NCI-H1694 (cell line): ENCODE measurements at regions not wholly inside any gene's neighbourhood (a gene's known extent, or its start where the extent isn't known, plus 50 kb on each side); places are given as distances from the start of the nearest gene placed in this dataset.

ENCODE experiments used
- DNase-seq: peaks from one replicate; lab custom pipeline; 2025; lab: John Stamatoyannopoulos, UW

DNA sequence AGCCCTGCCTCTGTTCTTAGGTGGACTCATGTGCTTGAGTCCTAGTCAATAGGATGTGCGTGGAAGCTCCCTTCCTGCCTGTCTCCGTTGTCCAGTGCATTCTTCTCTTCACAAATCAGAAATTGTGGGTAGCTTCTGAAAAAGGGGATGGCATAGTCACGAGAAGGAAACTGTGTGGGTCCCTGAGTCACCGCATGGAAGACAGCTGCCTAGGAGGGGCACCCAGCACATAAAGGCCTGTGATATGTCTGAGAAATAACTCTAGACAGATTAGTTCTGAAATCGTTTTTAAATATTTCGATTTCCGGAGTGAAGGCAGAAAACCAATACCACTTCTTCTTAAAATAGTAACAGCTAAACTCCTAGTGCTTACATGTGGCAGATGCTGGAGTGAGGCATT lies 974.4 kb downstream of the BCL11B start:
- DNase-seq, result no peak

DNA sequence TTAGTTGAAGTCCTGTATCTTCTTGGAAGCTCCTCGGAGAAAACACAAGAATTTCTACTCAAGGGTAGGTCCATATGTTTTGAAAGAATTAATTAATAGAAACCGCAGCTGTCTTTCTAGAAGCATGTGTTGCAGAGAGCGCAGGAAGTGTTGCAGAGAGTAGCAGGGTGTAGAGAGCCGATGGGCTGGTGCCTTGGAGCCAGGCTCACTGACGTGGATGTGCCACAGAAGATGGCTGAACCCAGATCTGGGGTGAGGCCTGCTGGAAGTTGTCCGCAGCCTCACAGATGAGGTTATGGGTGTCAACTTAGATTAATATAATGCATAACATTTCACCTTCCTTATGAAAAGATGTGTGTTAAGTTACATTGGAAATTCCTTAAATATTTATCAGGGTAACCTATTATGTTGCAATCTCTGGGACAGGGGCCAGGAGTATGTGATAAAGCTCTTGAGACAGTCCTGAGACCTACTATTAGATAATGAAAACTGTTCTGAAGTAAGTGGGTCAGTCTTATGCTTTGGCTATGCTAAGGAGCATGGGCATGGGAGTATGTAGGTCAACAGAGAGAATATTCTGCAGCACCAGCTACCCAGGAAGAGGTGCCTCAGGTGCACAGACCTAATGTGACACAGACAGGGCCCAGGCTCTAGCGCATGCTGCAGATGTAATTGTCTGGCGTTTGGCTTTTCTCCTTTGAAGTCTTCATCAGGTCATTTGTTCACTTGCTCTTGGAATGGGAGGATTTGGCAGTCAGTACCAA lies 973.3 kb downstream of the BCL11B start:
- no peak for DNase-seq

DNA sequence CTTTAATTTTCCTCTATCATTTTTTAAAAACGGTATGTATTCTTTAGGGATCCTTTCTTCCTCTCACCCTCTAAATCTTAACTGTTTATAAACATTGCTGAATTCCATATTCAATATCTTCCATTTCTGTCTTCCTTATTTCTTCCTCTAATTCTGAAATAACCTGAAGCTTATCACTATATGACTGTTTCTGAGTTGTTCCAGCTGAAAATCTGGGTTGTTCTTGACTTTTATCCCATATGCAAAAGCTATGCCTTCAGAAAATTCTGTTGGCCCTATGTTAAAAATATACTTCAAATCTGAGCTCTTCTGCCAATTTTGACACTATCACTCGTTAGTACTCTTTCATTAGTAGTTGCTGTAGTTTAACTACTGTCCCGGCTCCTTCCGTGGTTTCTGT lies 970.3 kb downstream of the BCL11B start:
- no peak for DNase-seq

DNA sequence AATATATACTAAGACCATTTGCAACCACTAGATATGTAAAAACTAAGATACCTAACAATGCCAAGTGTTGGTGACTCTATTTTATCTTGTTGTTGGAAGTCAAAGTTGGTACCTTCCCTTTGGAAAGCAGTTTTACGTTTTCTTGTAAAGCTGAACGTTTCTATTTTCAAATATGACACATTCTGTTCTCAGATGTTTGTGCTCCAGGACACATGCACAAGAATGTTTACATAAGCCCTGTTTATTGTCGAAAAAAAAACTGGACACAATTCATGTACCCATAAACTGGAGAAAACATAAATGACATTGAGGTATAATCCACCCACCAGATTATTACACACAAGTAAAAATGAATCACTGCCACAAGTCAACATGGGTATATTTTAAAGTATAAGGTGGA lies 967.4 kb downstream of the BCL11B start:
- DNase-seq, result no peak

DNA sequence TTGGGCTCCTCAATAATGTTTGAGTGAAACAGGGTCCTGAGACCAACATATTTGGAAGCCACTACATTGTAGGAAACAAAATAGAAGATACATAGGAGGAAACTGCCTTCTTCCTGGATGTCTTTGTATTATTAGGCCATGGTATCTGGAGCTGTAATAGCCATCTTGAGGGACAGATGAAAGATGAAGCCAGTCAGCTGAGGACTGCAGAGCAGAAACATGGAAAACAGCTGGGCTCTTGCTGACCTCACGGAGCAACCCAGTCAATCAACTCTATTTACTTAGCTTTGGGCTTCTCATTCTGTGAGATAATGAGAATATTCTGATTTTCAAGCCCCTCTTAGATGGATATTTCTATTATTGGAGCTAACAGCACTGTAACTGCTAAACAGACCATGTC lies 962.4 kb downstream of the BCL11B start:
- DNase-seq, result no peak

DNA sequence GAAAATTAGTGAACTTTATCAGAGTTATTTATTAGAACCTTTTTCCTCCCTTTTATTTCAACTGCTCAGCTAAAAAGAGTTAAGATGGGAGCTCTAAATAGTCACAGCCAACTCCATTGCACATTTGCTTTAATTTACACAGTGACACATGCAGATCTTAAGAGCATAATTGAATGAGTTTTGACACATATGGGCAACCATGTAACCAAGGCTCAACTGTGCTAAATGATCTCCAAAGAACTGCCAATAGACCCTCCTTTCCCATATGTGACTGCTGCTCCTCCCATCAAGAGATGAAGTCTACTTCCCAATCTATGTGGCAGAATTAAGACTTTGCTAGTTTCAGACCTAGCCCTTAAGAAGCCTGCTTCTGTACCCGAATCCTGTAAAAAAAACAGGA lies 960.0 kb downstream of the BCL11B start:
- no peak for DNase-seq

DNA sequence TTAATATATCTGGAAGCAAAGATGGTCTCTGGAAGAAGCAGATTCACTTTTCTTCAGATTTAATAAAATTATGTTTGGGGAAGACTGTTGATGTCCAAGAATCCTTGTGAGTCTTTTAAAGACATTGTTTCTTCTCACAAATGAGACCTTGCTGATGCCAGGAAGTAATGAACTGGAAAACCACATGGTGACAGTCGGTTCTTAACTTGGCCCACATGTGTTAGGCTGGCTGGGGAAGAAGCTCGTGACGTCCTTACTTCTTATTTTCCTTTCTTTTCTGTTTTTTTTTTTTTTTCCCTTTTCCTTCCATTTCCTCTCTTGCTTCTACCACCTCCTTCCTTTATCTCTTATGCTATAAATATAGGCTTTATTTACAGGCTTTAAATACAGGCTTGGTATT lies 950.2 kb downstream of the BCL11B start:
- no peak for DNase-seq

DNA sequence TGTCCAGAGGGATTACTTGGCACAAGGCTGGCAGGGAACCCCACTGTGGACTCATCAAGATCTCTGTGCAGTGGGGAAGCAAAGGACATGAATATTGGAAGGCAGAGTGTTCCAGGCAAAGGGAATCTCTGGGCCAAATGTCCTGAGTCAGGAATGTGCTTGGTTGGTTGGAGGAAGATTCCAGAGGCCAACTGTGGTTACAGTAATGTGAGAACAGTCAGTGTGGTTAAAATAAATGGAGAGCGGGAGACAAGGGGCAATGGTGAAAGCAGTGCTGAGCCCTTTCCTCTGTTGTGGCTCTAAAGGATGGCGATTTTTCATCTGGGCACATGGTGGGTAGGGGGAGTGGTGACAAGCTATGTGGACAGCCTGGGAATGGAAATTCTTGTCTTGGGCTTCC lies 948.2 kb downstream of the BCL11B start:
- no peak for DNase-seq

DNA sequence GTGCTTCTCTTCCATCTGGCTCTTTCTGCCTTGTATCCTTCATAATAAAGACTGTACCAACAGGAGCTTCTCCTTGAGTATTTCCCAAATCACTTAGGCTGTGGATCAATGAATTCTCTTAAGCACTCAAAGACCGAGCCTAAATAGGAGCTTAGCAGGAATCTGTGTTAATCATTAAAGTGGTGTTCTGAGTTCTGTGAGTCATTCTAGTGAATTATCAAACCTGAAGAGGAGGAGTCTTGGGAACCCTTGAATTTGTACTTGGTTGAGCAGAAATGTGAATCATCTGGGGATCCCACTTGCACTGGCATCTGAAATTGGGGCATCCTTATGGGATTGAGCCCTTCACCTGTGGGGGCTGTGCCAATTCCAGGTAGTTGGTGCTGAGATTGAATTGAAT lies 946.2 kb downstream of the BCL11B start:
- DNase-seq, result no peak

DNA sequence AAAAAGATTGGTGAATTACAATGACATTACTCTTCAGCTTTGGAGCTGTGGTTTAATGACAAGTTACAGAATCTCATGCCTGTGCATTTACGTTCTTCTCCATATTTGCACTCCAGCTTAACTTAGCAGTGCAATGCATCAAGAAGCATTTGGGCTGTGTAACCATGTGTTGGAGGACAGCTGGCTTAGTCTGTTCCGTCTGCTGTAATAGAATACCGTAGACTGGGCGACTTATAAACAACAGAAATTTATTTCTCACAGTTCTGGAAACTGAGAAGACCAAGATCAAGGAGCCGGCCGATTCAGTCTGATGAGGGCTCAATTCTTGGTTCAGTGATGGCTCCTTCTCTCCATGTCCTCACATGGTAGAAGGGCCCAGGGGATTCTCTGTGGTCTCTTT lies 943.5 kb downstream of the BCL11B start:
- DNase-seq, result no peak

DNA sequence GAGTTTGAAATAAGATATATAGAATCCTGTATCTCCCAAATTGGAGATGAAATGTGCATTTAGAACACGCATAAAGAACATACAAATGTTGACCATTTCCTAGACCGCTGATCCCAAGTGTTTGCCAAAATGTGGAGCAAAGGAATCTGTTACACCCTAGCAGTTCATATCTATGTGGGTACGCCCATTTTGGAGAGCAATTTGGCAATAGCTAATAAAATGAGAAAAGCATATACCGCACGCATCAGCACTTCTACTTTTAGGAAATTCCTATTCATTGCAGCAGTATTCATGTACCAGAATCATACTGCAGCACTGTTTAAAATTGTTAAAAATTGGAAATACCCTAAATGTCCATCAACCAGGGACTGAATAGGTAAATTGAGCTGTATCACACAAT lies 937.8 kb downstream of the BCL11B start:
- no peak for DNase-seq

DNA sequence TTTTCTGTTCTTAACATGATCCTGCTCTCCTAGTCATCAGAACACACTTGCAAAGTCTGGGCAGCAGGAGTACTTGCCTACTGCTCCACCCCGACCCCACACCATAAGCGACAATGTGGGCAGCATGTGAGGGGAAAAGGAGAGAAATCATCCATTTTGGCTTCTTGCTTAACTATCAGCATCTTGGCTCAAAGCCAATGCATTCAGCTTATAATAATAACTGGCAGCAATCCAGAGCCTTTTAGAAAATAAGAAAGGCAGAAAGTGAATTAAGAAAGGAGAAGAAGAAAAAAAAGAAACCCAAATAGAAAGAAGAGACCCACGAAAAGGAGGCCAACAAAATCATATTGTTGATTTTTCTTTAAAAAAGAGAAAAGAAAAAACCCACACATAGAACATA lies 930.8 kb downstream of the BCL11B start:
- DNase-seq, result no peak

DNA sequence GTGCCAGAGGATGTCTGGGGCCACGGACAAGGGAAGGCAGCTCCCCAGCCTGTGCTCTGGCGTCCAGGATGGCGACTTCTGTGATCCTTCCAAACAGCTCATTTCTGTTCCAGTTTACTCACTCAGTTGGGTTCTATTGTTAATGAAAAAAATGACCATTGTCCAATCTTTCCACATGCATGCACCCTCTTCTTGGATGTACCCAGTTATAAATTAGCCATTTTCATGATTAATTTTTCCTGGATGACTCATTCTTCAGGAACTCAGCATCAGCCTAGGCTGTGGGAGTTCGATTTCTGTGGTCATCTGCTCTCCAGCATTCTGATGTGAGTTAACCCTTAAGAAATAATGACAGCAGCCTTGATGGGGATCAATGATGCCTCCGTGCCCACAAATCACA lies 926.8 kb downstream of the BCL11B start:
- DNase-seq, result no peak

DNA sequence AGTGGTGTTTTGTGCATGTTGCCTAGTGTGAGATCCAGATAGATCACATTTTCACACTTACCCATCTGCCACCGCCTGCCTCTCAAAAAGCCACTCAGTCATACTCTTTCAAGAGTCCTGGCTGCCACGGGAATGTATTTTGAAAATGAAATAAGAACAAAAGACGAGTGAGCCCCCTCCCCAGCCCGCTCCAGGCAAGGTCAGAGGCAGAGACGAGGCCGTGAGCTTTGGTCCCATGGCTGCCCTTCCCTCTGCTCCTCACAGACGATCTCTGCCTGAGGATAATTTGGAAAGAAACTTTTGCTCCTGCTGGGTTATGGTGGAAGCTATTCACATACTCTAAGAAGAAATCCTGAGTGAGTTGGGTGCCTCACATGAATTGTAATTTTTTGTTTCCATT lies 924.3 kb downstream of the BCL11B start:
- no peak for DNase-seq

DNA sequence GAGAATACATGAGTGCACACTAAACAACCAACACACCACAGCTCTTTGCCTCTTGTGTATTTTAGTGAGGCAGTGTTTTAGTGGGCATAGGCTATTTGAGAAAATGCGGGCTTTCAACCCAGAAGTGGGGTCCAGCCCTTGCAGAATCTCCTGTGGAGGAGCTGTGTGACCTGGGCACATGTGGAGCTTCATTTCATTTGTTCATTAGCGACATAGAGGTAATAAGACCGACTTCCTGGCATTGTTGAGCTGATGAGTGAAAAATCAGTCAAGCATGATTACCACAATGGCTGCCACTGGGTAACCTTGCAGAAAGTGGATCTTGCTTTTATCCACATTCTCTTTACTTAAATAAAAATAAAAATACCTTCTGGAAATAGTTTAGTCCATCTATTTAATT lies 923.5 kb downstream of the BCL11B start:
- no peak for DNase-seq

DNA sequence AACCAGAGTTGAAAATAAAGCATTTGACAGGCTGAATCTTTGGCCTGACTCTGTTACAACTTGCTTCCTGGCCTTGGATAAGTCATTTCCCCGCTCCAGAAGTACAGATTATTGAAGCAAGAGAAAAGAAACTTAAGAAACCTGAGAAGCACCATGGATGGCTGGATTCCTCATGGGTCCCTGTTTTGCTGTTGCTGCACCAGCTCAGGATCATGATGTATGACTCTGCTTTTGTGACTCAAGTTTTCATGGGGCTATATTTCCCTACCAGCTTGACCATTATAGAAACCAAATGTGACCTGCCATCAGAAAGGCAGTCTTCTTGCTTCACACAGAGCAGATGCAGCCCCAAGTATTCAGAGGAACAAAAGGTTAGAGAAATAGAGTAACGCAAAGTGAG lies 921.8 kb downstream of the BCL11B start:
- DNase-seq, result no peak

DNA sequence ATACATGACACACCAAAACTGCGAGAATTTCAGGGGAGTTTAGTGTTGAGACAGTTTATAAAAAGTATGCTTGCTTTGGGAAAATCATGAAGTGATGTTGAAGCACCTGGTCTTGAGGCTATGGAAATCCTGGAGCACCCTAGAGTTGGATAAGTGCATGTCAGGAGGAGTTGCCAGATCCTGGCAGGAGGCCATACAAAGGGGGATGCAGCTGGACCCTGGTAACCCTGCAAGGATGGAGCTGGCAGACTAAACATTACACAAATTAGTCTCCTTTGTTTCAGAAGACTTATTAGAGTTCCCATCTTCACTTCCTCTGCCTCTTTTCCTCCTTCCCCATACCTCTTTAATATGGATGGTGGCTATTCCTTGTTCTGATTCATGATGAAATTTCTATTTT lies 907.0 kb downstream of the BCL11B start:
- DNase-seq, result no peak

DNA sequence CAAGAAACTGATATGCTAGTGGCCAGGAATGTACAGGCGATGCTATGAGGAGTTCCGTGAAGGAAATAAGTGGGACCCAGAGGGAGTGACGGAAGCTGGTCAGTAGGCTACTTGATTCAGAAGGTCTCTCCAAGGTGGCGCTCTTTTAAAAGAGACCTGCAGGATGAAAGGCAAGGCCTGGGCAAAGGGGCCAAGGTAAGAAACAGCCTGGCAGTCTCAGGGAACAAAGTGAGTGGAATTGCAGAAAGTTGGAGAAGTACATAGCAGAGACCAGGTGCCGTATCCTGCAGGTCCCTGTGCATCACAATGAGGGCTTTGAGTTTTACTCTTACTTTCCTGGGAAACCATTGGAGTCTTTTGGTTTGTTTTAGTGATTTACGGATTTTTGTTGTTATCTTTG lies 905.6 kb downstream of the BCL11B start:
- no peak for DNase-seq

DNA sequence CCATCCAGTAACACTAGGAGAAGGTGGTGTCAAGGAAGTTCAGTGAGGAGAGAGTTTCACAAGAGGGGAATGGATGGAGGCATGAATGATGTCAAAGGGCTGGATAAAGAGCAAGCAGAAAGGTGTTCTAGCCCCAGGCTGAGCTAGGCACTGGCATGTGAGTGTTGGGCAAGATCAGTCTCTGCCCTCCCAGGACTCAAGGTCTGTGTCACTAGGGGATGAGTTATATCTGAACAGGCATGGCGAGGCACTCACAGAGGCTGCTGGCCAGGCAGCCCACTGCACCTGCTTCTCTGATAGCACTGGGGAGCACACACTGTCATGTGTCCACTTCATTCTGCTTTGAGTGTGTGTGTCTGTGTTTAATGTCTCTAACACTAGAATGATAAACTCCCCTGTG lies 903.8 kb downstream of the BCL11B start:
- no peak for DNase-seq

DNA sequence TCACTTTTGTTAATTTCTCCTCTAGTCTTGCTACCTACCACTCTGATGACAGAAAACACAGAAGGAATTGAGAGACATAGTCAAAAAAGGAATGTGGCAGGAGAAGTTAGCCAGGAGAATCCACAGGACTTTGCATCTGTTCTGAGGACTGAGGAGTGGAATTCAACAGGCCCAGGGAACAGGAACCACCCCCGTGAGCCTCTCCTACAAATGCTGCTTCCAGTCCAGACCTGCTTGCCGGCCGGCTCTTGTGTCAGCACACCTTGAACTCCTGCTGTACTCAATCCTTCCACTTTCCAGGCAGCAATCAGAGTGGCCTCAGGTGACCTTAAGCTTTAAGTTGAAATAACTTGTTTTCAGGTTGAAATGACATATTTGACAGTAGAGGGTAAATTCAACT lies 903.1 kb downstream of the BCL11B start:
- DNase-seq, result no peak

DNA sequence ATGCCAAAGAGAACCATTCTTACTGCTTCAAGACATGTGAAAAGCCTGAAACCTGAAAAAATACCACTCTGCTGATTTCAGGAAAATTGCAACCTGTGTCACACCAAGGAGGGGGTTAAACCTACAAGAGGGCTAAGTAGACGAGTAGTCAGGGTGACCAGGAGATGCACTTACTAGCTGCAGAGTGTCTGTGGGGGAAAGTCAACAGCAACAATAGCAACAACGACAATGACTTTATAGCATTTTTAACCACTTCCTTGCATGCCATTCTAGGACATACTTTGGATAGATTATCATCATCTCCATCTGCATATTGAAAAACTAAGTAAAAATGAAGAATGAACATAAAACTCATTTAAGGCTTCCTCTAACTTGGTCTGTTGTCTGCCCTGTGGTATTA lies 902.7 kb downstream of the BCL11B start:
- DNase-seq, result no peak

DNA sequence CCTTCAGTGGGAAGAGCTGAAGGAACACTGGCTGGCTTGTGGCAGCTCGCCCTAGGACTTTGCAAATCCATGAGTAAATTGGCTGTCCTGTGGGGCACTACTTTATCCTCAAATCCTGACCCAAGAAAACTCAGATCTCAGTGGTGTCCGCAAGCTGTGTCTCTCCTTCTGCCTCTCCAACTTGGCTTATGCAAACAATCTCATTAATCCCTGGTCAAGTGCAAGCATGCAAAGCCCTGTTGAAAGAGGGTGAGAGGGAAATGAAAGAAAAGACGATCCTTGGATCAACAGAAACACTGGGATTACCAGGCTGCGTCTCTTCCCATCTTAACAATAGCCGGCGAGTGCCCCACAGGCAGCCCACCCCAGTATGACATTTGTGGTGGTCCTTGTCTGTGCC lies 901.6 kb downstream of the BCL11B start:
- DNase-seq, result no peak

DNA sequence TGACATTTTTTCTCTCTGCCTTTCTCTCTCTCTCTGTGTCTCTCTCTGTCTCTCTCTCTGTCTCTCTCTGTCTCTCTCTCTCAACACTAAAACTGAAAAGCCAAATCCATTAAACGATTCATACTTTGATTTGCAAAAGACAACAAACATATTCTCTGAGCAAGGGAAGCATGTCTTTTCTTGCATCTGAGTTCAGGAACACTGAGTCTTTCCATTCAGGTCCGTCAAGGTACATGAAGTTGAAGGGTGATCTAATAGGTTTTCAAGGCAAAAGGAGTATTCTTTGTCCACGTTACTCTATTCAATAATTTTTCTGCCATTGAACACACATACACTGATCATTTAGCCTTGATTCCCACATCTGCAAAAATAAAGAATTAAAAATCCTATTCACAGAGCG lies 900.9 kb downstream of the BCL11B start:
- no peak for DNase-seq

DNA sequence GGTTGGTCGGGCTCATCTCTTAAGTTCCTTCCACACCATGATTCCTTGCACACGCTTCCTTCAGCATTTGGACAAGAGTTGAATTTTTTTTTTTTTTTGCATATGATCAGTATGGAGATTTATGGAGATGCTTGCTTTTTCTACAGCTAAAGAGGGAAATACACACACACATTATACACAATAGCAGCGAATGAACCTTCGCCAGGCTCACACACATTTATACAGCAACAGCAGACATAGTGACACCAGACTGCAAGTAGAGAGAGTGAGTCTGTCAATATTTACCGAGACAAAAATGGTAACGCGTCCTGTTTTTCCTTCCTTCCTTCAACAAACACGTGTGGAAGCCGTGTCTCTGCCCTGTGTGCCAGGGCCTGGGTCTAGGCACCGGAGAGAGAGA lies 897.9 kb downstream of the BCL11B start:
- DNase-seq, result no peak

DNA sequence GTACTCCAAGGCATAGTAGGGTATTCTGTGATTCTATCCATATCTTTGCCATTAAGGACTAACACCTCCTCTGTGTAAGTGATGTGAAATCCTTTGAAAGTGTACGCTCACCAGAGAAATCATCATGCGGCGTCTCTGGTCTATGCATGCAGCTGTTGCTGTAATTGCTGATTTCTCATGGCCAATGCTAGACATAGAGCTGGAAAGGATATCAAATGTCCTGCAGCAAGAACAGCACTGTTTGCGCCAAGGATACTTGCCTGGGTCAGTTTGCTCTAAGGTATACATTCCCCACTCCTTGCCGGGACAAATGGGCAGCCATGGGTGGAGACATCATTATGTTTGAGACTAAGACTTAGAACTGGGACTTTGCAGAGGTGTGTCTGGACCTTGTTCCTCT lies 896.4 kb downstream of the BCL11B start:
- DNase-seq, result no peak
